GM21423 (cell line): ENCODE measurements at regions not wholly inside any gene's neighbourhood (a gene's known extent, or its start where the extent isn't known, plus 50 kb on each side); places are given as distances from the start of the nearest gene placed in this dataset.

Experiments
- ATAC-seq: cut with Tn5 transposase; IDR thresholded peaks from one replicate; pipeline ENCODE4 v1.9.1; 2021; ENCODE audit warnings: mild to moderate bottlenecking, moderate library complexity; ENCODE audit not compliant: unreplicated experiment

GRCh38 chr2:225340923-225341322 is 58.6 kb upstream of the NYAP2 start:
- no peak for ATAC-seq

- ATAC-seq, result no peak
Measured at GRCh38 chr2:225337183-225337582, 62.3 kb upstream of the NYAP2 start.

GRCh38 chr2:225334514-225334913 is 65.0 kb upstream of the NYAP2 start:
- no peak for ATAC-seq

- no peak for ATAC-seq
Measured at GRCh38 chr2:225328192-225328591, 71.3 kb upstream of the NYAP2 start.

GRCh38 chr2:225326969-225327368 is 72.5 kb upstream of the NYAP2 start:
- ATAC-seq, result no peak

- ATAC-seq, result no peak
Measured at GRCh38 chr2:225319872-225320271, 79.6 kb upstream of the NYAP2 start.

GRCh38 chr2:225318440-225318839 is 81.1 kb upstream of the NYAP2 start:
- ATAC-seq, result no peak

- ATAC-seq, result no peak
Measured at GRCh38 chr2:225317186-225317585, 82.3 kb upstream of the NYAP2 start.

- no peak for ATAC-seq
Measured at GRCh38 chr2:225310745-225311144, 88.8 kb upstream of the NYAP2 start.

GRCh38 chr2:225309516-225309915 is 90.0 kb upstream of the NYAP2 start:
- ATAC-seq, result no peak

GRCh38 chr2:225296951-225297350 is 102.6 kb upstream of the NYAP2 start:
- ATAC-seq, result no peak

- no peak for ATAC-seq
Measured at GRCh38 chr2:225295102-225295501, 104.4 kb upstream of the NYAP2 start.

- ATAC-seq, result no peak
Measured at GRCh38 chr2:225293638-225294037, 105.9 kb upstream of the NYAP2 start.

GRCh38 chr2:225290757-225291400 is 108.6 kb upstream of the NYAP2 start:
- ATAC-seq, result no peak

- ATAC-seq, result no peak
Measured at GRCh38 chr2:225289659-225290058, 109.9 kb upstream of the NYAP2 start.

GRCh38 chr2:225288986-225289385 is 110.5 kb upstream of the NYAP2 start:
- ATAC-seq, result no peak

GRCh38 chr2:225282858-225283710 is 116.4 kb upstream of the NYAP2 start:
- ATAC-seq, result peak; percentile 88

GRCh38 chr2:225276207-225276606 is 123.3 kb upstream of the NYAP2 start:
- peak; percentile 85 for ATAC-seq

- no peak for ATAC-seq
Measured at GRCh38 chr2:225275443-225275842, 124.1 kb upstream of the NYAP2 start.

- peak; percentile 24 for ATAC-seq
Measured at GRCh38 chr2:225274751-225275150, 124.8 kb upstream of the NYAP2 start.

- no peak for ATAC-seq
Measured at GRCh38 chr2:225272173-225272572, 127.3 kb upstream of the NYAP2 start.

- peak; percentile 100 for ATAC-seq
Measured at GRCh38 chr2:225270861-225271260, 128.6 kb upstream of the NYAP2 start.
